ENCODE measurements at regions not wholly inside any gene's neighbourhood (a gene's known extent, or its start where the extent isn't known, plus 50 kb on each side); places are given as distances from the start of the nearest gene placed in this dataset.

DNA sequence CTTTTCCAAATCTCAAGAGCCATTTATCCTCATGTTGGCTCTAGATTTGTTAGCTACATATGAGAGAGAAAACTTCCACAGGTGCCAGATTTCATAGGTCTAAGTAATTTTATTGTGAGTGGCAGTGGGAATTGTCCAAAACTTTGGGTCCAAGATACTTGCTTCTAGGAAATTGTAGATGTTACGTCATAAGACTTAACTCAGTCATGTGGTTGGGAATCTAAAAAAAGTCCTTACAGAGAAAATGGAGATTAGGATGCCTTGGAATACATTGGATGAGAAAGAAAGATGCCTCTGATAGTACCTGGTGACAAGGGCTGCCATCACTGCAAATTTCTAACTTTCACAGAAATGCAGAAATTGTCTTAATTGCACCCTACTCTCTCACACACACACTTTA lies 506.5 kb downstream of the C4orf33 start:
- H3K4me1 Mint-ChIP-seq (ENCODE audit: low read depth): no peaks in the 10 kb centered on the region
- no peak overlapping the region for H3K4me3 Mint-ChIP-seq
- H3K36me3 Mint-ChIP-seq (ENCODE audit: low read depth): no peaks in the 10 kb centered on the region
- peaks cover 20% of the 10 kb centered on the region for H3K9me3 Mint-ChIP-seq
- TF ChIP-seq, protein P1, sequence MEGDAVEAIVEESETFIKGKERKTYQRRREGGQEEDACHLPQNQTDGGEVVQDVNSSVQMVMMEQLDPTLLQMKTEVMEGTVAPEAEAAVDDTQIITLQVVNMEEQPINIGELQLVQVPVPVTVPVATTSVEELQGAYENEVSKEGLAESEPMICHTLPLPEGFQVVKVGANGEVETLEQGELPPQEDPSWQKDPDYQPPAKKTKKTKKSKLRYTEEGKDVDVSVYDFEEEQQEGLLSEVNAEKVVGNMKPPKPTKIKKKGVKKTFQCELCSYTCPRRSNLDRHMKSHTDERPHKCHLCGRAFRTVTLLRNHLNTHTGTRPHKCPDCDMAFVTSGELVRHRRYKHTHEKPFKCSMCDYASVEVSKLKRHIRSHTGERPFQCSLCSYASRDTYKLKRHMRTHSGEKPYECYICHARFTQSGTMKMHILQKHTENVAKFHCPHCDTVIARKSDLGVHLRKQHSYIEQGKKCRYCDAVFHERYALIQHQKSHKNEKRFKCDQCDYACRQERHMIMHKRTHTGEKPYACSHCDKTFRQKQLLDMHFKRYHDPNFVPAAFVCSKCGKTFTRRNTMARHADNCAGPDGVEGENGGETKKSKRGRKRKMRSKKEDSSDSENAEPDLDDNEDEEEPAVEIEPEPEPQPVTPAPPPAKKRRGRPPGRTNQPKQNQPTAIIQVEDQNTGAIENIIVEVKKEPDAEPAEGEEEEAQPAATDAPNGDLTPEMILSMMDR (IDR thresholded peaks at IDR 0.05): no peak
- no peak for DNase-seq
- H3K27ac Mint-ChIP-seq: no peak overlapping the region
- H3K27me3 Mint-ChIP-seq (ENCODE audit: insufficient read depth): no peaks in the 10 kb centered on the region; the same call in 1 of the 2 replicates

DNA sequence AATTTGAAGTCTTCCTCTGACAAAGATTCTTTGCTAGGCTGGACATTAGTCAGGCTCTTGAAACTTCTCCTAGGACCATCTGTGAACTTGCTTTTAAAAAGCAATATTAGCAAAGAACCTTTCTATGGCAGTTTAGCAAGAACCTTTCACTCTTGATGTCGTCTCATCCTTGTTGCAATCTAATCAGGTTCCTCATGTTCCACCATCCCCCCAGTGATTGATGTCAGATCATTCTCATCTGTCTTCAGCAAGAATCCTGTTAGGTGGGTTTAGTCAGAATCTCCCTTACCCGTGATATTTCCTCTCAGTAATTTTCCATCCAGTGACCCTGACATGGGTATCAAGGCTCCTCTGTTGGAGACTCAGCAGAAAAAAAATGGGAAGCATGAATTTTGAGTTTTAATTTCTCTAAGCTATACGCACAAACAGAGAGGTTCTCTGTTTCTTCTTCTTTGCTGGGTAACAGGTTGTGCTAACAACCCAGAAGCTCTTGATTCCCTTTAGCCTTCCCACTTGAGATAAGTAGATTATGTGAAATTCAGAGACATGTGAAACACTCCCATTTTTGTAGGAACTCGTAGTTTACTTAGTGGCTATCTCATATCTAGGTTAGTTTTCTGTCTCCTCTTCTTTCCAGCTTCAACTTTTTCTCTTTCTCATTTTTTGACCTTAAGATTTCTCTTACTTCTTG lies 507.4 kb downstream of the C4orf33 start:
- TF ChIP-seq, protein P1 (IDR thresholded peaks at IDR 0.05): no peak
- Mint-ChIP-seq H3K4me1 (ENCODE audit: low read depth) (no peaks in the 10 kb centered on the region), H3K36me3 (ENCODE audit: low read depth) (no peaks in the 10 kb centered on the region), H3K9me3 (peaks cover 21% of the 10 kb centered on the region), H3K4me3 (no peak overlapping the region), H3K27ac (no peak overlapping the region), H3K27me3 (ENCODE audit: insufficient read depth) (no peaks in the 10 kb centered on the region; the same call in 1 of the 2 replicates)
- DNase-seq: no peak

DNA sequence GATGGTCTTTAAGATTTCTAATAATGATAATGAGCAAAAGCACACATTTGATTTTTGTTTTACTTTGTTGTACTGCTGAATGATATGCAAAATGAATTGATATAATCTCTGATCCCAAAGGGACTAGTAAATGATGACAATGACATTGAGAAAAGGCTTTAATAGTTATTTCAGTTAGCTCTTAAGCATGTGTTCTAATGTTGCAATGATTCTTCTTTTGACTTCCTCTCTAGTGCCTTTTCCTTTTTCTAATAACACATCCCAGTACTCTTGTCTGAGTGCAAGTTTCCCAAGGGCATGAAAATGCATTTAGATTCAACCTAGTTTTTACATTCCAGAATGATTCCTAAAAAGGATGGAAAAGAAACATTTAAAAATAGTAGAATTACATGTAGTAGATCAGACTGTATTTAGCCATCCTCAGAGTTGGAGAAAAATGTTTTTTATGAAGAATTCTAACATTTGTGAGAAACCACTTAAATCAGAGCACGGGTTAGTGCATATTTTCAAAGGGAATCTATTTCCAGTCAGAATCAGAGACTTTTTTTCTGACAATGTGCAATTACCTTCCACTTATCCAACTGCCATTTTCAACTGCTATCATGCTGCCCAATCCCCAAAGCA lies 508.8 kb downstream of the C4orf33 start:
- Mint-ChIP-seq H3K4me3 (no peak overlapping the region), H3K9me3 (peaks cover 32% of the 10 kb centered on the region), H3K27ac (no peak overlapping the region), H3K27me3 (ENCODE audit: insufficient read depth) (no peaks in the 10 kb centered on the region; the same call in 1 of the 2 replicates), H3K4me1 (ENCODE audit: low read depth) (no peaks in the 10 kb centered on the region), H3K36me3 (ENCODE audit: low read depth) (no peaks in the 10 kb centered on the region)
- DNase-seq: no peak
- TF ChIP-seq, protein P1 (IDR thresholded peaks at IDR 0.05): no peak

DNA sequence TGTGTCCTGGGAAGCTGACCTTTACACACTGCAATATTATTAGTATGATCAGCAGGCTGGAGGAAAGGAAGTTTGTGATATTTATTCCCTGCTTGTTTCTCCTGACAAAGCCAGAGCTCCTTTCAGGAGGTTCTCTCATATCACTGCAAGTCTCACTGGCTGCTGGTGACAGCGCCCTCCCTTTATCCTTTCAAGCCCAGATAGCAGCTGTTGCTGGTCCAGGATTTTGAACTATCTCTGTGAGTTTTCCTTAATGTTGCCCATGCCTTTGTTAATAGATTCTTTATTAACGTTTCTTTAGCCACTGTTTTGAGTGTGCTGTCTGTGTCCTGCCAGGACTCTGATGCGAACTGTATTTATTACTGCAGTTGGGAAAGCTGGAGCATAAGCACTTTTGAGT lies 518.7 kb downstream of the C4orf33 start:
- Mint-ChIP-seq H3K4me1 (ENCODE audit: low read depth) (no peaks in the 10 kb centered on the region), H3K27me3 (ENCODE audit: insufficient read depth) (no peaks in the 10 kb centered on the region), H3K9me3 (peaks cover 40% of the 10 kb centered on the region), H3K36me3 (ENCODE audit: low read depth) (no peaks in the 10 kb centered on the region), H3K27ac (no peak overlapping the region), H3K4me3 (no peak overlapping the region)
- TF ChIP-seq, protein P1 (IDR thresholded peaks at IDR 0.05): no peak
- DNase-seq: no peak

DNA sequence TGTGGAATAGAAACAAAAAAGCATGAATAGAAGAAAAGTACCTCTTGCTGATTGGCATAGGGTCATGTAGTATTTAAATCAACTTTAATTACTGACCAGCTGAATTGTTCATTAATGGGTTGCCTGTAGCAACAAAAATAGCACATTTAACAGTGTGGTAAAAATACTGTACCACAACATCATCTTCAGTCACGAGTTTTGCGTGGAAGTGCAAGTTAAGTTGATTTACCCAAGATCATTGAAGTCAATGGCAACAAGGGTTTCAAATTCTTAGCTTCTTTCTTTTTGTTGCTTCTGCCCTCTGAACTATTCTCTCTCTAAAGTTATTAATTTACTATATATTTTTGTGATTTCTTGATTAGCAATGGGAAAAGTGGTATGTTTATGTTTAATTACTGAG lies 526.6 kb downstream of the C4orf33 start:
- H3K27ac Mint-ChIP-seq: no peak overlapping the region
- H3K36me3 Mint-ChIP-seq (ENCODE audit: low read depth): no peaks in the 10 kb centered on the region
- no peaks in the 10 kb centered on the region for H3K27me3 Mint-ChIP-seq (ENCODE audit: insufficient read depth)
- H3K4me3 Mint-ChIP-seq: no peak overlapping the region
- H3K4me1 Mint-ChIP-seq (ENCODE audit: low read depth): no peaks in the 10 kb centered on the region
- TF ChIP-seq, protein P1 (IDR thresholded peaks at IDR 0.05): no peak
- peaks cover 55% of the 10 kb centered on the region for H3K9me3 Mint-ChIP-seq
- no peak for DNase-seq
